Adrenal gland (tissue), 5 donors: ENCODE measurements at regions not wholly inside any gene's neighbourhood (a gene's known extent, or its start where the extent isn't known, plus 50 kb on each side); places are given as distances from the start of the nearest gene placed in this dataset.

Source experiments
- CTCF ChIP-seq, 6 experiments: fragments of 450-650 bp in 4 of 6; fragments of 200-600 bp in 2 of 6; sonication (generic) in 1 of 6; IDR thresholded peaks; 1 replicate in 5 of 6; 2 replicates in 1 of 6; pipeline versions ENCODE4 v1.5.1 to v1.8.0; 2016 to 2021; ENCODE audit warnings: antibody characterized with exemption in 6 of 6, mild to moderate bottlenecking in 2 of 6, moderate library complexity in 1 of 6
- POLR2A ChIP-seq, 2 donors: fragments of 450-650 bp; IDR thresholded peaks; one replicate each; pipeline ENCODE4 v1.6.1; 2017; ENCODE audit warnings: antibody characterized with exemption in 2 of 2, mild to moderate bottlenecking in 2 of 2, moderate library complexity in 1 of 2
- donor health status: DM: no; HTN: no; CAD: no.

DNA sequence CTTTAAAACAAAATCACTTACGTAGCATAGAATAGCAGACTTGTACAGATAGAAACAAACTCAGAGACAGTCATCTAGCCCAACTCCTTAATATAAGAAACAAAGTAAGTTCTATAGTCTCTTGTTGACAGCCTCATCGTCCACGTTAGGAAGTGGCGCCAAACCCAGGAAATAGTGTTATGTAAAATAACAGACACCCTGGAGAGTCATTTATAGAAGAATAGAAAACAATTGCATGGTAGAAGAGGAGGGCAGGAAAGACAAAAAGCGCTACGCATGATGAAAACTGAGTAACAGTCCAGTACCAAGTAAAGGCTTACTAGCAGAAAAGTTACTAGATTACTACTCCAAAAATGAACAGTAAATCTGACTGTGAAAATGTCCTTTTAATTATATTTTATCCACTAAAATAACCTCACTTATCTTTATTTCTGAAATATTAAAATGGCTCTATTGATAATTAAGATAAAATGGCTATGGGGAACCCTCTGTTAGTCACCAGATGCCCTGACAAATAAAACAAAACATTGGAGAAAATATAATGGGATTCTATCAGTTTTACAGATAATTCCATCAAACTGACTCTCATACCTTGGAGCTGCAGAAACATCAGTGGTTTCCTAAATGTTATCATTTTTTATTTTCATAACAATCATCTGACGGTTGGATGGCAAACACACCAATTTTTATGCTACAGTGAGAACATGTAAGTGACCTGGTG, 434.0 kb upstream of the C9orf72 start:
- TF ChIP-seq CTCF (IDR thresholded peaks at IDR 0.05) = no peak
- TF ChIP-seq POLR2A (IDR thresholded peaks at IDR 0.05) = no peak
